Mesothelial cell of epicardium (in vitro differentiated cells): ENCODE measurements at regions not wholly inside any gene's neighbourhood (a gene's known extent, or its start where the extent isn't known, plus 50 kb on each side); places are given as distances from the start of the nearest gene placed in this dataset.
A peak's percentile ranks its signal among the peaks of the same experiment; 100 is the strongest.

Experiments used
- DNase-seq, 2 experiments: peaks; one replicate each; pipeline ENCODE4 v3.0.0; 2021; ENCODE audit warnings: low spot score in 2 of 2; ENCODE audit not compliant: unreplicated experiment in 2 of 2
- H3K27ac Mint-ChIP-seq: 2 replicates; pipeline ENCODE4 v1.8.0; 2021; ENCODE audit warnings: mixed read lengths
- H3K27me3 Mint-ChIP-seq: 2 replicates; pipeline ENCODE4 v1.8.0; 2021; ENCODE audit warnings: low read depth, mixed read lengths
- H3K36me3 Mint-ChIP-seq: 2 replicates; pipeline ENCODE4 v1.8.0; 2021; ENCODE audit warnings: mixed read lengths
- H3K4me1 Mint-ChIP-seq: 2 replicates; pipeline ENCODE4 v1.8.0; 2021; ENCODE audit warnings: mixed read lengths
- H3K4me3 Mint-ChIP-seq: 2 replicates; pipeline ENCODE4 v1.8.0; 2021; ENCODE audit warnings: mild to moderate bottlenecking, moderate library complexity, mixed read lengths
- H3K9me3 Mint-ChIP-seq: 2 replicates; pipeline ENCODE4 v1.8.0; 2021; ENCODE audit warnings: mixed read lengths
- TF ChIP-seq, protein P1 (sequence below): fragments of 200-600 bp; sonication (generic); IDR thresholded peaks from one replicate; pipeline ENCODE4 v1.5.0; 2021; ENCODE audit warnings: antibody characterized with exemption; ENCODE audit not compliant: unreplicated experiment

DNA sequence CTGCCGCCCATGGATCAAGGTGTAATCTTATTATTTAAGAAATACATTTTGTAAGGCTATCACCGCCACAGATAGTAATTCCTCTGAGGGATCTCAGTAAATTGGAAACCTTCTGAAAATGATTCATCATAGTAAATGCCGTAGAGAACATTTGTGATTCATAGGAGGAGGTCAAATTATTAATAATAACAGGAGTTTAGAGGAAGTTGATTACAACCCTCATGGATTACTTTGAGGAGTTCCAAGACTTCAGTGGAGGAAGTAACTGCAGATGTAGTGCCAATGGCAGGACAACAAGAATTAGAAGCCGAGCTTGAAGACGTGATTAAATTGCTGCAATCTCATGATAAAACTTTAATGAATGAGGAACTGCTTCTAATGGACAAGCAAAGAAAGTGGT, 280.1 kb downstream of the PTPRC start:
- H3K9me3 Mint-ChIP-seq, result peaks cover 8% of the 10 kb centered on the region
- no peak overlapping the region for H3K27ac Mint-ChIP-seq
- no peak overlapping the region for H3K4me3 Mint-ChIP-seq
- H3K36me3 Mint-ChIP-seq, result peaks cover 33% of the 10 kb centered on the region
- no peaks in the 10 kb centered on the region for H3K27me3 Mint-ChIP-seq
- H3K4me1 Mint-ChIP-seq, result peaks cover 18% of the 10 kb centered on the region
- DNase-seq, result no peak
- TF ChIP-seq, protein P1, sequence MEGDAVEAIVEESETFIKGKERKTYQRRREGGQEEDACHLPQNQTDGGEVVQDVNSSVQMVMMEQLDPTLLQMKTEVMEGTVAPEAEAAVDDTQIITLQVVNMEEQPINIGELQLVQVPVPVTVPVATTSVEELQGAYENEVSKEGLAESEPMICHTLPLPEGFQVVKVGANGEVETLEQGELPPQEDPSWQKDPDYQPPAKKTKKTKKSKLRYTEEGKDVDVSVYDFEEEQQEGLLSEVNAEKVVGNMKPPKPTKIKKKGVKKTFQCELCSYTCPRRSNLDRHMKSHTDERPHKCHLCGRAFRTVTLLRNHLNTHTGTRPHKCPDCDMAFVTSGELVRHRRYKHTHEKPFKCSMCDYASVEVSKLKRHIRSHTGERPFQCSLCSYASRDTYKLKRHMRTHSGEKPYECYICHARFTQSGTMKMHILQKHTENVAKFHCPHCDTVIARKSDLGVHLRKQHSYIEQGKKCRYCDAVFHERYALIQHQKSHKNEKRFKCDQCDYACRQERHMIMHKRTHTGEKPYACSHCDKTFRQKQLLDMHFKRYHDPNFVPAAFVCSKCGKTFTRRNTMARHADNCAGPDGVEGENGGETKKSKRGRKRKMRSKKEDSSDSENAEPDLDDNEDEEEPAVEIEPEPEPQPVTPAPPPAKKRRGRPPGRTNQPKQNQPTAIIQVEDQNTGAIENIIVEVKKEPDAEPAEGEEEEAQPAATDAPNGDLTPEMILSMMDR, result no peak

DNA sequence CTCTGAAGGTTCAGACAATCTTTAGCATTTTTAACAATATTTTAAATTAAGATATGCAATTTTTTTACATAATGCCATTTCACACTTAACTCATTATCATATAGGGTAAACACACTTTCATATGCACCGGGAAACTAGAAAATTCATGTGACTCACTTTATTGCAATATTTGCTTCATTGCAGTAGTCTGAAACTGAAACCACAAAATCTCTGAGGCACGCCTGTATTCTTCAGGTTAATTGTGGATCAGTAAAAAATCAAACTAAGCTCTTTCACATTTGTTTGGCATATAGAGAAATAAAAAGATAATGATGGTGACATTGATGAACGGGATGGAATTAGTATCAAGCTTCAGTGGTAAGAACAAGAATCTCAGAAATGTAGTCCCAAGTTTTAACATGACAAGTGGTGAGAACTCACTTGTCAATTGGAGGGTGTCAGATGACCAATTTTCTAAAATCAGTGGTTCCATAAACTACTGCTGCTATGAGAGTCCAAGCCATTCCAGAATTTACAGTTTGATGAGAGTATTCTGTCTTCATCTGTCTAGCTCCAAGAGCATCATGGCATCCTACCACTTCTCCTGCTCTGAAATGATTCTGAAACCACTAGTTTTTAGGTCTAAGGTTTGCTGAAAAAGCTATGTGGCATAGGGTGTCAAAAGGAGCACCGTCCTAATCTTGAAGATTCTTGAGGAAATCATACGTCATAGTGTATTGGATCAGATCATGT, 281.0 kb downstream of the PTPRC start:
- Mint-ChIP-seq H3K4me1 (peaks cover 20% of the 10 kb centered on the region), H3K27me3 (no peaks in the 10 kb centered on the region), H3K27ac (no peak overlapping the region), H3K9me3 (peaks cover 8% of the 10 kb centered on the region), H3K4me3 (no peak overlapping the region), H3K36me3 (peaks cover 32% of the 10 kb centered on the region)
- no peak for DNase-seq
- TF ChIP-seq, protein P1, result no peak

- Mint-ChIP-seq H3K4me1 (peaks cover 12% of the 10 kb centered on the region), H3K9me3 (peaks cover 8% of the 10 kb centered on the region), H3K27ac (no peak overlapping the region), H3K4me3 (no peak overlapping the region), H3K27me3 (no peaks in the 10 kb centered on the region), H3K36me3 (peaks cover 27% of the 10 kb centered on the region)
- DNase-seq, result no peak
- TF ChIP-seq, protein P1, result no peak
Observed at GRCh38 chr1:198922638-198923430, 284.0 kb downstream of the PTPRC start.

DNA sequence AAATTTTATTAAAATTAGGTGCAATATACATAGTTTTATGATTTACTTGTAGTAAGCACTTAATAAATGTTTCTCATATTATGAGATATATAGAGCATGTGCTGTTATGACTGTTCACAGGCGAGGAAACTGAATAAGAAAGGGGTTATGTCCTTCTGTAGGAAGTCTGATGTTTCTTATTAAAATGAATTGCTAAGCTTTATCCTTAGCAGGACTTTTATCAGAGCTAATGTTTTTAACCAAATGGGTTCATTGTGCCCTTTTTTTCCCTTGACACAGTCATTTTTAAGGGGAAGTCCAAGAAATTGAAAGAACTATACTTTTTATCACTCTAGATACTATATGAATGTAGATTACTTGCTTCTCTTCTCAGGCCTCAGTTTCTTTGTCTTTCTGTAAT, 285.2 kb downstream of the PTPRC start:
- Mint-ChIP-seq H3K27ac (peak overlapping the region; percentile 34), H3K9me3 (peaks cover 4% of the 10 kb centered on the region), H3K36me3 (peaks cover 19% of the 10 kb centered on the region), H3K27me3 (no peaks in the 10 kb centered on the region), H3K4me3 (no peak overlapping the region), H3K4me1 (peaks cover 10% of the 10 kb centered on the region)
- TF ChIP-seq, protein P1, result no peak
- no peak for DNase-seq

- Mint-ChIP-seq H3K27me3 (no peaks in the 10 kb centered on the region), H3K36me3 (peaks cover 5% of the 10 kb centered on the region), H3K27ac (no peak overlapping the region), H3K4me1 (peaks cover 24% of the 10 kb centered on the region), H3K4me3 (no peak overlapping the region), H3K9me3 (no peaks in the 10 kb centered on the region)
- TF ChIP-seq, protein P1, result no peak
- DNase-seq, result no peak
Observed at GRCh38 chr1:198925567-198925966, 286.7 kb downstream of the PTPRC start.
